Endothelial cell of umbilical vein (primary cell): ENCODE measurements at regions not wholly inside any gene's neighbourhood (a gene's known extent, or its start where the extent isn't known, plus 50 kb on each side); places are given as distances from the start of the nearest gene placed in this dataset.
"Not testable (repeated sequence)": the region's sequence is repeated elsewhere in the genome, so short reads cannot be mapped to it uniquely, and the experiment has no call there.

ENCODE experiments used
- BruUV-seq: library from RNA; stranded (reverse); fragments of 400-500 nt; replicated peaks from 2 replicates; lab custom pipeline; 2021; lab: Mats Ljungman, UMichigan
- CTCF ChIA-PET: fragments of 300-600, 350-600 bp; sonication (Branson Sonifier 250); formaldehyde crosslinking; loops from one replicate; lab custom pipeline; 2021; ENCODE audit warnings: antibody characterized with exemption, inconsistent platforms; lab: Charles Lee
- POLR2A ChIA-PET: fragments of 300-600, 350-600 bp; sonication (Branson Sonifier 250); formaldehyde crosslinking; loops from one replicate; lab custom pipeline; 2021; ENCODE audit warnings: antibody characterized with exemption, inconsistent platforms; lab: Charles Lee
- DNase-seq: peaks from one replicate; pipeline ENCODE4 v3.0.0-alpha.2; 2011; ENCODE audit warnings: low read depth, low spot score
- FAIRE-seq: peaks from 2 replicates; lab custom pipeline; 2011; peaks lifted over from hg19 to GRCh38; lab: Jason Lieb, UNC
- H2AFZ ChIP-seq: 2 replicates; pipeline ENCODE4 v1.6.0; 2012; ENCODE audit warnings: low read depth, low read length, control low read depth, inconsistent platforms
- H3K27ac ChIP-seq: 2 replicates; pipeline ENCODE4 v1.5.1; 2011; ENCODE audit warnings: low read depth, mild to moderate bottlenecking, control low read depth, low read length, moderate library complexity; ENCODE audit not compliant: insufficient read depth
- H3K27me3 ChIP-seq, 2 experiments: 2 replicates each; pipeline versions ENCODE4 v1.6.0 to v1.6.1; 2011; ENCODE audit warnings: low read length in 2 of 2, mixed read lengths in 1 of 2; ENCODE audit not compliant: control insufficient read depth in 2 of 2, insufficient read depth in 2 of 2
- H3K36me3 ChIP-seq, 2 experiments: 2 replicates in 1 of 2; 3 replicates in 1 of 2; pipeline ENCODE4 v1.5.1; 2011; ENCODE audit warnings: low read length in 2 of 2, mild to moderate bottlenecking in 1 of 2, moderate library complexity in 1 of 2; ENCODE audit not compliant: control insufficient read depth in 2 of 2, insufficient read depth in 2 of 2; ENCODE audit errors: extremely low read depth in 1 of 2
- H3K4me1 ChIP-seq: 3 replicates; pipeline ENCODE4 v1.5.1; 2011; ENCODE audit warnings: mild to moderate bottlenecking, low read length; ENCODE audit not compliant: control insufficient read depth, insufficient read depth; ENCODE audit errors: extremely low read depth
- H3K4me2 ChIP-seq: 2 replicates; pipeline ENCODE4 v1.6.1; 2011; ENCODE audit warnings: low read length, control low read depth, mixed read lengths; ENCODE audit not compliant: insufficient read depth
- H3K4me3 ChIP-seq, 3 experiments: fragments of 200-600 bp in 1 of 3; sonication (generic), shearing (Covaris generic) in 1 of 3; replicated peaks in 1 of 3; 2 replicates each; pipeline ENCODE4 v1.5.1; 2011 to 2016; ENCODE audit warnings: control low read depth in 3 of 3, low read length in 3 of 3, mild to moderate bottlenecking in 2 of 3, inconsistent platforms in 1 of 3, low read depth in 1 of 3, moderate library complexity in 1 of 3; ENCODE audit not compliant: insufficient read depth in 1 of 3
- H3K79me2 ChIP-seq: 2 replicates; pipeline ENCODE4 v1.6.0; 2012; ENCODE audit warnings: low read length, inconsistent platforms; ENCODE audit not compliant: control insufficient read depth, insufficient read depth
- H3K9ac ChIP-seq: replicated peaks from 2 replicates; pipeline ENCODE3; 2011; ENCODE audit warnings: low read length, control low read depth; ENCODE audit not compliant: insufficient read depth; ENCODE audit errors: extremely low read depth
- H3K9me1 ChIP-seq: replicated peaks from 3 replicates; pipeline ENCODE4 v1.6.0; 2011; ENCODE audit warnings: mild to moderate bottlenecking, low read length; ENCODE audit not compliant: control insufficient read depth, insufficient read depth; ENCODE audit errors: extremely low read depth
- H3K9me3 ChIP-seq: replicated peaks from 2 replicates; pipeline ENCODE4 v1.5.1; 2012; ENCODE audit warnings: low read length, inconsistent platforms; ENCODE audit not compliant: control insufficient read depth, insufficient read depth
- H4K20me1 ChIP-seq: replicated peaks from 2 replicates; pipeline ENCODE3; 2011; ENCODE audit warnings: mild to moderate bottlenecking, low read length; ENCODE audit not compliant: control insufficient read depth, insufficient read depth; ENCODE audit errors: extremely low read depth
- CTCF ChIP-seq, 2 donors: IDR thresholded peaks; 1 replicate in 1 of 2; 2 replicates in 1 of 2; pipeline ENCODE4 v1.5.1; 2011; ENCODE audit warnings: low read length in 2 of 2, mild to moderate bottlenecking in 2 of 2, moderate library complexity in 2 of 2, control low read depth in 1 of 2, inconsistent platforms in 1 of 2, low read depth in 1 of 2; ENCODE audit not compliant: insufficient read depth in 1 of 2; ENCODE audit errors: extremely low read depth in 1 of 2
- EZH2 ChIP-seq: IDR thresholded peaks from 2 replicates; pipeline ENCODE4 v1.6.1; 2012; ENCODE audit warnings: borderline replicate concordance, low read depth, mild to moderate bottlenecking, moderate library complexity, low read length, inconsistent platforms; ENCODE audit not compliant: severe bottlenecking
- FOS ChIP-seq: IDR thresholded peaks from 2 replicates; pipeline ENCODE4 v1.6.1; 2011; ENCODE audit warnings: mild to moderate bottlenecking, low read length, moderate library complexity, borderline replicate concordance; ENCODE audit not compliant: insufficient read depth
- GATA2 ChIP-seq: IDR thresholded peaks from 2 replicates; pipeline ENCODE4 v1.7.0; 2011; ENCODE audit warnings: low read depth, mild to moderate bottlenecking, moderate library complexity, mixed read lengths, low read length; ENCODE audit not compliant: insufficient read length, insufficient read depth
- JUN ChIP-seq: IDR thresholded peaks from 2 replicates; pipeline ENCODE4 v1.6.1; 2011; ENCODE audit warnings: borderline replicate concordance, low read depth; ENCODE audit not compliant: insufficient read length, insufficient read depth
- MAX ChIP-seq: IDR thresholded peaks from 2 replicates; pipeline ENCODE4 v1.6.1; 2011; ENCODE audit not compliant: insufficient read depth, insufficient read length
- MYC ChIP-seq: IDR thresholded peaks from one replicate; pipeline ENCODE4 v1.6.1; 2011; ENCODE audit warnings: mild to moderate bottlenecking, low read depth, low read length
- POLR2A ChIP-seq: IDR thresholded peaks from 2 replicates; pipeline ENCODE4 v1.6.1; 2012; ENCODE audit warnings: low read depth, mild to moderate bottlenecking, control low read depth, low read length
- POLR2AphosphoS5 ChIP-seq: IDR thresholded peaks from 2 replicates; pipeline ENCODE4 v1.6.1; 2012; ENCODE audit warnings: low read depth, mild to moderate bottlenecking, control low read depth, low read length, moderate library complexity; ENCODE audit not compliant: insufficient read depth
- dilution Hi-C: fragments of 300-500 bp; cut with MboI; formaldehyde crosslinking; loops from one replicate; pipeline ENCODE4 v1.15.0; 2019; ENCODE audit warnings: low sequenced_read_pairs; ENCODE audit not compliant: extremely low pct_ligation_motif_present
- intact Hi-C: fragments of 100-400 bp; cut with micrococcal nuclease; formaldehyde crosslinking; loops from one replicate; pipeline ENCODE4 v1.10.0; 2022

- Histone ChIP-seq H3K9me1 (no peaks in the 10 kb centered on the region), H3K36me3 (no peaks in the 10 kb centered on the region), H3K79me2 (no peaks in the 10 kb centered on the region), H3K9me3 (no peaks in the 10 kb centered on the region), H3K4me3 (no peak overlapping the region), H2AFZ (no peak overlapping the region), H4K20me1 (no peaks in the 10 kb centered on the region), H3K27ac (no peak overlapping the region), H3K4me2 (no peak overlapping the region), H3K27me3 (no peaks in the 10 kb centered on the region), H3K4me1 (no peaks in the 10 kb centered on the region), H3K9ac (no peak overlapping the region)
- dilution Hi-C loops, result no loop called here
- TF ChIP-seq CTCF (IDR thresholded peaks at IDR 0.05; ENCODE audit: extremely low read depth in 1 of 2, insufficient read depth in 1 of 2, low read depth in 1 of 2, low read length in 2 of 2) (no peak), MYC (no peak), POLR2A (no peak), GATA2 (no peak), POLR2AphosphoS5 (no peak), FOS (no peak), EZH2 (no peak), MAX (no peak), JUN (no peak)
- ChIA-PET CTCF (no interaction called here), POLR2A (no interaction called here)
- no TSS peak for BruUV-seq
- DNase-seq (no peak), FAIRE-seq (no peak)
- intact Hi-C loops, result no loop called here
Measured at GRCh38 chr9:26665666-26666065, 226.9 kb downstream of the CAAP1 start.

- POLR2A ChIA-PET, H3K4me3 ChIP-seq, H4K20me1 ChIP-seq, CTCF ChIA-PET, H3K27me3 ChIP-seq, dilution Hi-C loops, H3K4me1 ChIP-seq, DNase-seq, H3K27ac ChIP-seq, H3K9me3 ChIP-seq, H3K9ac ChIP-seq, BruUV-seq, H3K36me3 ChIP-seq, H3K79me2 ChIP-seq, intact Hi-C loops, H3K4me2 ChIP-seq, FAIRE-seq, H2AFZ ChIP-seq, H3K9me1 ChIP-seq: not testable (repeated sequence)
Measured at GRCh38 chr9:26664087-26664773, 228.4 kb downstream of the CAAP1 start.
